ENCODE measurements at regions not wholly inside any gene's neighbourhood (a gene's known extent, or its start where the extent isn't known, plus 50 kb on each side); places are given as distances from the start of the nearest gene placed in this dataset.
"Not testable (repeated sequence)": the region's sequence is repeated elsewhere in the genome, so short reads cannot be mapped to it uniquely, and the experiment has no call there.

DNA sequence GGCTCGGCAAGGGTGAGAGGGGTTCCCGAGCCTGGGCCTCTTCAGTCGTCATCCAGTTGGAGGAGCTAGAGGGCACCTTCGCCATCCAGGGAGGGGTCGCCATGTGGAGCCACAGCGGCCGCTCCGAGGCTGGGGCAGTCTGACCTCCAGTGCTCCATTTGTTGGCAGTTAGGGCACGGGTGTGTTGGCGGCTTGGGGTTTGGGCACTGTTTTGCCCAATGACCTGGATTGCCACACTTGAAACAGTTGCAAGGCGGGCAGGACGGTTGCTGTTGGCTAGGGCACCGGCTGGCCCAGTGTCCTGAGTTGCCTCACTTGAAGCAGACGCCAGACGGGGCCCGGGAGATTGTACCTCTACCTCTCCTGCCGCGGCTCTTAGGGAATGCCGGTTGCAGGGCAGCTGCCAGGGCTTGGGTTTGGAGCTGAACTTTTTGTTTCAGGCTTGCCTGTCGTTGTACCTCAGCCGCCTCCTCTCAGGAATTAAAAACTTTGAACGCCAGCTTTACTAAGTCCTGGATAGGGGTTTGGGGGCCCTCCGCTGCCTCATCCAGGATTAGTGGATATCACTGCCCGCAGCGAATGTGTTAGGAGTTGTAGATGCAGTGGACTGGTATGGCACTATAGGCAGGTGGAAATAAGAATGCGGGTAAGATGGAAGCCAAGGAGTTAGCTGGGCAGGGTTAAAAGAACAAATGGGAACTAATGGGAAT lies 639.9 kb upstream of the DPP6 start:
- TF ChIP-seq, protein P1, sequence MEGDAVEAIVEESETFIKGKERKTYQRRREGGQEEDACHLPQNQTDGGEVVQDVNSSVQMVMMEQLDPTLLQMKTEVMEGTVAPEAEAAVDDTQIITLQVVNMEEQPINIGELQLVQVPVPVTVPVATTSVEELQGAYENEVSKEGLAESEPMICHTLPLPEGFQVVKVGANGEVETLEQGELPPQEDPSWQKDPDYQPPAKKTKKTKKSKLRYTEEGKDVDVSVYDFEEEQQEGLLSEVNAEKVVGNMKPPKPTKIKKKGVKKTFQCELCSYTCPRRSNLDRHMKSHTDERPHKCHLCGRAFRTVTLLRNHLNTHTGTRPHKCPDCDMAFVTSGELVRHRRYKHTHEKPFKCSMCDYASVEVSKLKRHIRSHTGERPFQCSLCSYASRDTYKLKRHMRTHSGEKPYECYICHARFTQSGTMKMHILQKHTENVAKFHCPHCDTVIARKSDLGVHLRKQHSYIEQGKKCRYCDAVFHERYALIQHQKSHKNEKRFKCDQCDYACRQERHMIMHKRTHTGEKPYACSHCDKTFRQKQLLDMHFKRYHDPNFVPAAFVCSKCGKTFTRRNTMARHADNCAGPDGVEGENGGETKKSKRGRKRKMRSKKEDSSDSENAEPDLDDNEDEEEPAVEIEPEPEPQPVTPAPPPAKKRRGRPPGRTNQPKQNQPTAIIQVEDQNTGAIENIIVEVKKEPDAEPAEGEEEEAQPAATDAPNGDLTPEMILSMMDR (IDR thresholded peaks at IDR 0.05 in 8 of 11, conservative IDR thresholded peaks at IDR 0.05 in 3 of 11): not testable (repeated sequence)
- TF ChIP-seq POLR2A (IDR thresholded peaks at IDR 0.05): not testable (repeated sequence)

Measured in spleen (tissue), 7 donors.